T-cell (primary cell): ENCODE measurements at regions not wholly inside any gene's neighbourhood (a gene's known extent, or its start where the extent isn't known, plus 50 kb on each side); places are given as distances from the start of the nearest gene placed in this dataset.

Source experiments
- ATAC-seq, 4 experiments: fragments of 200-7000 bp in 3 of 4; fragments of 150-1000 bp in 1 of 4; cut with Tn5 transposase; replicated peaks in 1 of 4; 1 replicate in 3 of 4; 2 replicates in 1 of 4; pipeline ENCODE4 v1.10.0; 2021; ENCODE audit warnings: moderate library complexity in 3 of 4, mild to moderate bottlenecking in 2 of 4, moderate number of reproducible peaks in 1 of 4
- CTCF ChIA-PET, 2 donors: fragments of 300-600 bp; sonication (Branson Sonifier 250); formaldehyde crosslinking; loops; one replicate each; lab custom pipeline; 2022; ENCODE audit warnings: antibody characterized with exemption in 2 of 2; lab: Charles Lee
- POLR2A ChIA-PET, 2 donors: fragments of 300-600 bp; sonication (Branson Sonifier 250); formaldehyde crosslinking; loops; one replicate each; lab custom pipeline; 2022; ENCODE audit warnings: antibody characterized with exemption in 2 of 2; lab: Charles Lee
- DNase-seq, 35 experiments: peaks; one replicate each; pipeline versions ENCODE4 v3.0.0 to v3.0.0-alpha.2; 2013 to 2023
- H3K27ac ChIP-seq: one replicate; pipeline ENCODE4 v1.5.1; 2013; ENCODE audit warnings: low read length
- H3K27me3 ChIP-seq, 2 experiments: replicated peaks in 1 of 2; 1 replicate in 1 of 2; 2 replicates in 1 of 2; pipeline versions ENCODE4 v1.6.1 to v1.7.0; 2013; ENCODE audit warnings: low read length in 1 of 2, mixed read lengths in 1 of 2; ENCODE audit not compliant: control insufficient read depth in 2 of 2, insufficient read depth in 2 of 2; ENCODE audit errors: extremely low read depth in 1 of 2
- H3K36me3 ChIP-seq, 2 donors: 1 replicate in 1 of 2; 2 replicates in 1 of 2; pipeline versions ENCODE4 v1.6.1 to v1.7.0; 2013; ENCODE audit warnings: low read length in 1 of 2; ENCODE audit not compliant: control insufficient read depth in 2 of 2, insufficient read depth in 1 of 2; ENCODE audit errors: extremely low read depth in 1 of 2
- H3K4me1 ChIP-seq, 2 experiments: 1 replicate in 1 of 2; 2 replicates in 1 of 2; pipeline versions ENCODE4 v1.6.1 to v1.7.0; 2013; ENCODE audit warnings: low read length in 2 of 2, mixed read lengths in 1 of 2; ENCODE audit not compliant: insufficient read depth in 2 of 2, control insufficient read depth in 1 of 2; ENCODE audit errors: extremely low read depth in 1 of 2
- H3K4me3 ChIP-seq, 2 donors: 1 replicate in 1 of 2; 2 replicates in 1 of 2; pipeline versions ENCODE4 v1.5.1 to v1.7.0; 2013; ENCODE audit warnings: mild to moderate bottlenecking in 2 of 2, low read length in 1 of 2, moderate library complexity in 1 of 2; ENCODE audit not compliant: control insufficient read depth in 1 of 2; ENCODE audit errors: extremely low read depth in 1 of 2
- H3K9me3 ChIP-seq: 2 replicates; pipeline ENCODE4 v1.7.0; 2013
- H3K27ac Mint-ChIP-seq, 2 donors: one replicate each; pipeline ENCODE4 v1.8.0; 2020 to 2021; ENCODE audit warnings: mild to moderate bottlenecking in 2 of 2, mixed read lengths in 2 of 2
- H3K27me3 Mint-ChIP-seq, 2 donors: one replicate each; pipeline ENCODE4 v1.8.0; 2021 to 2022; ENCODE audit warnings: mixed read lengths in 2 of 2
- H3K36me3 Mint-ChIP-seq: one replicate; pipeline ENCODE4 v1.8.0; 2021; ENCODE audit warnings: mixed read lengths
- H3K4me1 Mint-ChIP-seq, 3 donors: one replicate each; pipeline ENCODE4 v1.8.0; 2020 to 2022; ENCODE audit warnings: mixed read lengths in 3 of 3, mild to moderate bottlenecking in 1 of 3
- H3K4me3 Mint-ChIP-seq, 3 donors: one replicate each; pipeline ENCODE4 v1.8.0; 2020 to 2022; ENCODE audit warnings: mild to moderate bottlenecking in 3 of 3, mixed read lengths in 3 of 3, moderate library complexity in 3 of 3
- H3K9me3 Mint-ChIP-seq, 3 donors: one replicate each; pipeline ENCODE4 v1.8.0; 2020 to 2022; ENCODE audit warnings: mixed read lengths in 3 of 3
- WGBS: methylation state at CpG from one replicate; pipeline ENCODE4 v1.1.5; 2013; ENCODE audit warnings: missing lambda C conversion rate; ENCODE audit not compliant: insufficient coverage; 5-methylcytosine and 5-hydroxymethylcytosine counted together

DNA sequence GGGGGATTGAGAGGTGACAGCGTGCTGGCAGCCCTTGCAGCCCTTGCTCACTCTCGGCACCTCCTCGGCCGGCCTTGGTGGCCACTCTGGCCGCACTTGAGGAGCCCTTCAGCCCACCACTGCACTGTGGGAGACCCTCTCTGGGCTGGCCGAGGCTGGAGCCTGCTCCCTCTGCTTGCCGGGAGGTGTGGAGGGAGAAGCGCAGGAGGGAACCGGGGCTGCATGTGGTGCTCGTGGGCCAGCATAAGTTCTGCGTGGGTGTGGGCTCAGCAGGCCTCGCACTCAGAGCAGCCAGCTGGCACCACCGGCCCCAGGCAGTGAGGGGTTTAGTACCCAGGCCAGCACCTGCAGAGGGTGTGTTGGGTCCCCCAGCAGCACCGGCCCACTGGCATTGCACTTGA, 912.2 kb upstream of the ADGRB3 start:
- no peaks in the 10 kb centered on the region for H3K27me3 Mint-ChIP-seq
- DNase-seq (no peak), ATAC-seq (no peak)
- no peaks in the 10 kb centered on the region for H3K36me3 ChIP-seq
- H3K4me3 ChIP-seq: no peak overlapping the region
- ChIA-PET POLR2A (no interaction called here), CTCF (no interaction called here)
- no peak overlapping the region for H3K27ac ChIP-seq
- H3K4me1 ChIP-seq: no peaks in the 10 kb centered on the region
- WGBS: 83% methylated on average over 13 of the region's 14 CpGs
- no peak overlapping the region for H3K4me3 Mint-ChIP-seq
- no peak overlapping the region for H3K27ac Mint-ChIP-seq
- H3K4me1 Mint-ChIP-seq: no peaks in the 10 kb centered on the region
- peaks cover 7 to 29% (median 11%) of the 10 kb centered on the region in 3 donors for H3K9me3 Mint-ChIP-seq
- H3K36me3 Mint-ChIP-seq: no peaks in the 10 kb centered on the region
- peaks cover 4% of the 10 kb centered on the region for H3K9me3 ChIP-seq
- H3K27me3 ChIP-seq: no peaks in the 10 kb centered on the region

DNA sequence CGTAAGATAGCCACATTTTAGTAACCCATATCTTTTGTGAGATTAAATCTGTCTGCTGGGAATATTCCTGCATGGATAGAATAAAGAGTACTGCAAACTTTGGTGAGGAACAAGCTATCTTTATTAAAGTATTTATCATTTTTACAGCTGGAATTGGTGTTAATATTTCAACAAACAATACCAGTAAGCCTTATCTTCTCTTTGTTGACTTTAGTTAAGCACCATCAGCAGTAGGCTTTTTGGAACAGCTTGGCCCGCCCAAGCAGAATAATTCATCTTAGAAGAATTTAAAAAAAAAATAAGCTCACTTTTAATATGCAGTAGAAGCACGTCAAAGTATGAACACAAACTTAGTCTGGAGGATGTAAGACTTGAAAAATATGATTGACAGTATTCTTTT, 917.8 kb upstream of the ADGRB3 start:
- CTCF ChIA-PET: interaction anchor here in 1 of 2 donors (0.6 kb wide), 1 partner anchor 164 kb away, joined by 3 read pairs; no protein-coding TSS in a partner anchor

DNA sequence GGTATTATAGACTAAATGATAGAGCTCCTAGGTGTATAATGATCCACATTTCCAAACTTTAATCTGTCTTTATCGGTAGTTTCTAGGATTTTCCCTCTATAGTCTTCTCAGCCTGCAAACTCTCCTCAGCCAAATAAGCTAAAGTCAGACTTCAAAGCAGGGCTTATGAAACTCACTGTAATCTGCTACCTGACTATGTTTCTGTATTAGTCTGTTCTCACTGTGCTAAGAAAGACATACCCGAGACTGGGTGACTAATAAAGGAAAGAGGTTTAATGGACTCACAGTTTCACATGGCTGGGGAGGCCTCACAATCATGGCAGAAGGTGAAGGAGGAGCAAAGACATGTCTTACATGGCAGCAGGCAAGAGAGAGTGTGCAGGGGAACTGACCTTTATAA, 928.7 kb upstream of the ADGRB3 start:
- no peak overlapping the region for H3K4me3 ChIP-seq
- CTCF ChIA-PET: no interaction called here
- H3K27ac Mint-ChIP-seq: no peak overlapping the region
- no peaks in the 10 kb centered on the region for H3K27me3 ChIP-seq
- peaks cover 6 to 23% (median 19%) of the 10 kb centered on the region in 3 donors for H3K9me3 Mint-ChIP-seq
- H3K36me3 Mint-ChIP-seq: no peaks in the 10 kb centered on the region
- no peaks in the 10 kb centered on the region for H3K4me1 ChIP-seq
- DNase-seq: no peak
- H3K36me3 ChIP-seq: no peaks in the 10 kb centered on the region
- 100% methylated on average over 1 of the region's 2 CpGs for WGBS
- no peak overlapping the region for H3K27ac ChIP-seq
- H3K4me1 Mint-ChIP-seq: no peaks in the 10 kb centered on the region
- POLR2A ChIA-PET: no interaction called here
- no peaks in the 10 kb centered on the region for H3K27me3 Mint-ChIP-seq
- ATAC-seq: no peak
- no peak overlapping the region for H3K4me3 Mint-ChIP-seq
- no peaks in the 10 kb centered on the region for H3K9me3 ChIP-seq

More for the DNA sequence above, 917.8 kb upstream of the ADGRB3 start:
- H3K36me3 ChIP-seq: no peaks in the 10 kb centered on the region
- H3K4me3 Mint-ChIP-seq: no peak overlapping the region
- no peak overlapping the region for H3K27ac ChIP-seq
- H3K27me3 ChIP-seq: no peaks in the 10 kb centered on the region
- POLR2A ChIA-PET: no interaction called here
- H3K4me1 Mint-ChIP-seq: no peaks in the 10 kb centered on the region
- DNase-seq (no peak), ATAC-seq (no peak)
- H3K4me1 ChIP-seq: no peaks in the 10 kb centered on the region
- H3K4me3 ChIP-seq: no peak overlapping the region
- peaks cover 4% of the 10 kb centered on the region for H3K9me3 ChIP-seq
- no CpG with 5 or more reads among the region's 3 CpGs for WGBS
- peaks cover 7 to 19% (median 7%) of the 10 kb centered on the region in 3 donors for H3K9me3 Mint-ChIP-seq
- H3K27ac Mint-ChIP-seq: no peak overlapping the region
- H3K27me3 Mint-ChIP-seq: no peaks in the 10 kb centered on the region
- H3K36me3 Mint-ChIP-seq: no peaks in the 10 kb centered on the region

DNA sequence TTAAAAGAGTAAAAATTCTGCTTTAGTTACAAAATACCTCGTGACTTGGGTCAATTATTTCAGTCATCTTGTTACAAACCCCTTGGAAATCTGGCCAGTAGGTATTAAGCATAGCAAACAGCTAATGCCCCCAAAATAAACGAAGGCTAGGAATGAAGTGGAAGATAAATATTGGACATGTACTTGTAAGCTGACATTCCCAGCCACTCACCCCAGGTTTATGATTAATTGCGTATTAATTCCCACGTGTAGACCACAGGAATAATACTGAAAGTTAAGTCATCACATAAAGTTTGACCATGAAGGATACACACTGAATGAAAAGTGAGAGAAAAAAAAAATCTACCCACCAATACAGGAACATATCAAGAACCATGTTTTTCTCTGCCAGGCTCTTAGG, 936.5 kb upstream of the ADGRB3 start:
- Histone ChIP-seq H3K4me3 (no peak overlapping the region), H3K36me3 (no peaks in the 10 kb centered on the region), H3K9me3 (no peaks in the 10 kb centered on the region), H3K27ac (no peak overlapping the region), H3K4me1 (no peaks in the 10 kb centered on the region), H3K27me3 (no peaks in the 10 kb centered on the region)
- Mint-ChIP-seq H3K27me3 (no peaks in the 10 kb centered on the region), H3K4me3 (no peak overlapping the region), H3K4me1 (no peaks in the 10 kb centered on the region), H3K27ac (no peak overlapping the region), H3K36me3 (no peaks in the 10 kb centered on the region), H3K9me3 (peaks cover 2 to 7% (median 4%) of the 10 kb centered on the region in 3 donors)
- DNase-seq (no peak), ATAC-seq (no peak)
- ChIA-PET CTCF (no interaction called here), POLR2A (no interaction called here)
- no CpG with 5 or more reads among the region's 4 CpGs for WGBS

DNA sequence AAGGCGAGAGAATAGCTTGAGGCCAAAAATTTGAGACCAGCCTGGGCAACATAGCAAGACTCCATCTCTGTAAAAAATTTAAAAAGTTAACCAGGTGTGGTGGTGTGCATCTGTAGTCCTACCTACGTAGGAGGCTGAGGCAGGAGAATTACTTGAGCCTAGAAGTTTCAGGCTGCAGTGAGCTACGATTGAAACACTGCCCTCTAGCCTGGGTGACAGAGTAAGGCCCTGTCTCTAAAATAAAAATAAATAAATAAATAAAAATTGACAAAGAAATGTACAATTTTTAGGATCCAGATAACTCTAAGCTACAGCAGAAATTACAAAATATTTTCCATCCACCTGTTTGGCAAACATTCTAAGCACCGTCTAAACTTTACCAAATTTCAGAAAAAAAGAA, 941.0 kb upstream of the ADGRB3 start:
- 67% methylated on average over 1 of the region's 4 CpGs for WGBS
- Mint-ChIP-seq H3K27me3 (no peaks in the 10 kb centered on the region), H3K27ac (no peak overlapping the region), H3K36me3 (no peaks in the 10 kb centered on the region), H3K9me3 (peaks cover 3 to 9% (median 4%) of the 10 kb centered on the region in 3 donors), H3K4me3 (no peak overlapping the region), H3K4me1 (no peaks in the 10 kb centered on the region)
- H3K9me3 ChIP-seq: no peaks in the 10 kb centered on the region
- no peaks in the 10 kb centered on the region for H3K36me3 ChIP-seq
- POLR2A ChIA-PET: no interaction called here
- CTCF ChIA-PET: no interaction called here
- no peak overlapping the region for H3K4me3 ChIP-seq
- ATAC-seq (no peak), DNase-seq (no peak)
- H3K27ac ChIP-seq: no peak overlapping the region
- no peaks in the 10 kb centered on the region for H3K27me3 ChIP-seq
- H3K4me1 ChIP-seq: no peaks in the 10 kb centered on the region

DNA sequence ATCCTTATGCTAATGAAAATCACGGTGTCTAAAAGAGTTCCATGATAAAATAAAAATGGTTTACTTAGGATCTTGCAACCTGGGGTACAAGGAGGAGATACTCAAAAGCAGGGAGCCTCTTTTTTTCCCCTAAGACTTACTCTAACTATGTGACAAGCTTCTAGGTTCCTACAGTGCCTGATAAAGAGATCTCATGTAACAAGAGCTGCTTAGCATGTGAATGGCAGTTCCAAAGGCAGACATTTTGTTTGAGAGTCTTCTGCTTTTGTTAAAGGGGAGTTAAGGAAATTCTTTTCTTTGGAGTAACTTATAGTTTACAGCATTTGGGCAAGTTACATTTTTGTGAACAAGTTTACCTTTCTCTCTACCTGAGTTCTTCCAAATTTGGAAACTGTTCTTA, 945.8 kb upstream of the ADGRB3 start:
- no peak overlapping the region for H3K27ac Mint-ChIP-seq
- no peaks in the 10 kb centered on the region for H3K27me3 ChIP-seq
- no peak overlapping the region for H3K4me3 ChIP-seq
- no peaks in the 10 kb centered on the region for H3K36me3 Mint-ChIP-seq
- H3K27me3 Mint-ChIP-seq: no peaks in the 10 kb centered on the region
- ATAC-seq: no peak
- H3K9me3 ChIP-seq: no peaks in the 10 kb centered on the region
- no peaks in the 10 kb centered on the region for H3K4me1 Mint-ChIP-seq
- no peaks in the 10 kb centered on the region for H3K4me1 ChIP-seq
- peaks cover 0 to 11% (median 5%) of the 10 kb centered on the region in 3 donors for H3K9me3 Mint-ChIP-seq
- H3K36me3 ChIP-seq: no peaks in the 10 kb centered on the region
- no peak overlapping the region for H3K27ac ChIP-seq
- no CpG with 5 or more reads among the region's 1 CpG for WGBS
- no peak for DNase-seq
- H3K4me3 Mint-ChIP-seq: no peak overlapping the region
- POLR2A ChIA-PET: no interaction called here
- CTCF ChIA-PET: no interaction called here

DNA sequence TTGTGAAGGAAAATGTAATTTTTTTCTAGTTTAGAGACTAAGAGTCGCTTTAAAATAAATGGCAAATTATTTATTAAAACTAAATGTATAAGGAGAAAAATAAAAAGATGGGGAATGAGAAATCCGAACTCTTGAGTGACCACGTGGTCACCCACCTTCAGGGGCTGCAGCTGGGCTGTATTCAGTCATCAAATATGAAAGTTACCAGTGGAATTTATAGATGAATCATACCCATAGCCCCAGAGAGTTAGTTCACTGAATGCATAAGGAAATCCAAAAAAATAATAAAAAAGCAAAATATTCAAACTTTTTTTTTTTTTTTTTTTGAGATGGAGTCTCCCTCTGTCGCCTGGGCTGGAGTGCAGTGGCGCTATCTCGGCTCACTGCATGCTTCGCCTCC, 947.7 kb upstream of the ADGRB3 start:
- H3K27me3 ChIP-seq: no peaks in the 10 kb centered on the region
- peaks cover 0 to 11% (median 11%) of the 10 kb centered on the region in 3 donors for H3K9me3 Mint-ChIP-seq
- no peaks in the 10 kb centered on the region for H3K36me3 Mint-ChIP-seq
- DNase-seq (no peak), ATAC-seq (no peak)
- no peaks in the 10 kb centered on the region for H3K9me3 ChIP-seq
- H3K4me1 ChIP-seq: no peaks in the 10 kb centered on the region
- H3K27ac ChIP-seq: no peak overlapping the region
- H3K4me1 Mint-ChIP-seq: no peaks in the 10 kb centered on the region
- H3K4me3 ChIP-seq: no peak overlapping the region
- POLR2A ChIA-PET: no interaction called here
- H3K4me3 Mint-ChIP-seq: no peak overlapping the region
- no peak overlapping the region for H3K27ac Mint-ChIP-seq
- H3K27me3 Mint-ChIP-seq: no peaks in the 10 kb centered on the region
- no peaks in the 10 kb centered on the region for H3K36me3 ChIP-seq
- CTCF ChIA-PET: no interaction called here
- no CpG with 5 or more reads among the region's 7 CpGs for WGBS
